ENCODE measurements at regions not wholly inside any gene's neighbourhood (a gene's known extent, or its start where the extent isn't known, plus 50 kb on each side); places are given as distances from the start of the nearest gene placed in this dataset.

GRCh38 chr3:194856296-194856695, 170.6 kb downstream of the FAM43A start:
- TF ChIP-seq CTCF (IDR thresholded peaks at IDR 0.05; ENCODE audit: low read depth, low read length) = no peak
- no peak overlapping the region for H3K4me3 ChIP-seq (ENCODE audit: low read depth, low read length)

GRCh38 chr3:194857469-194858113, 171.9 kb downstream of the FAM43A start:
- H3K4me3 ChIP-seq (ENCODE audit: low read depth, low read length) = no peak overlapping the region
- no peak for TF ChIP-seq CTCF (IDR thresholded peaks at IDR 0.05; ENCODE audit: low read depth, low read length)

- H3K4me3 ChIP-seq (ENCODE audit: low read depth, low read length) = no peak overlapping the region
- no peak for TF ChIP-seq CTCF (IDR thresholded peaks at IDR 0.05; ENCODE audit: low read depth, low read length)
Measured at GRCh38 chr3:194858382-194858781, 172.7 kb downstream of the FAM43A start.

GRCh38 chr3:194860725-194861124, 175.0 kb downstream of the FAM43A start:
- no peak overlapping the region for H3K4me3 ChIP-seq (ENCODE audit: low read depth, low read length)
- no peak for TF ChIP-seq CTCF (IDR thresholded peaks at IDR 0.05; ENCODE audit: low read depth, low read length)

- TF ChIP-seq CTCF (IDR thresholded peaks at IDR 0.05; ENCODE audit: low read depth, low read length) = no peak
- H3K4me3 ChIP-seq (ENCODE audit: low read depth, low read length) = no peak overlapping the region
Measured at GRCh38 chr3:194861375-194861774, 175.7 kb downstream of the FAM43A start.

GRCh38 chr3:194865061-194865460, 179.4 kb downstream of the FAM43A start:
- H3K4me3 ChIP-seq (ENCODE audit: low read depth, low read length) = no peak overlapping the region
- TF ChIP-seq CTCF (IDR thresholded peaks at IDR 0.05; ENCODE audit: low read depth, low read length) = no peak

- TF ChIP-seq CTCF (IDR thresholded peaks at IDR 0.05; ENCODE audit: low read depth, low read length) = no peak
- no peak overlapping the region for H3K4me3 ChIP-seq (ENCODE audit: low read depth, low read length)
Measured at GRCh38 chr3:194865615-194866014, 179.9 kb downstream of the FAM43A start.
